DND-41 (cell line): ENCODE measurements at regions not wholly inside any gene's neighbourhood (a gene's known extent, or its start where the extent isn't known, plus 50 kb on each side); places are given as distances from the start of the nearest gene placed in this dataset.

Source experiments
- ATAC-seq: fragments of 200-7000 bp; cut with Tn5 transposase; 3 replicates; pipeline ENCODE4 v1.9.1; 2021; ENCODE audit warnings: low read depth; ENCODE audit not compliant: insufficient read depth
- DNase-seq: peaks from one replicate; pipeline ENCODE4 v3.0.0-alpha.2; 2020
- H2AFZ ChIP-seq: 2 replicates; pipeline ENCODE4 v1.6.0; 2012; ENCODE audit warnings: low read depth, low read length
- H3K27ac ChIP-seq: 2 replicates; pipeline ENCODE4 v1.5.1; 2012; ENCODE audit warnings: low read length, inconsistent platforms
- H3K27me3 ChIP-seq: fragments of 200-600 bp; sonication (generic); 2 replicates; pipeline ENCODE4 v1.6.0; 2012; ENCODE audit warnings: low read length, mild to moderate bottlenecking, inconsistent platforms; ENCODE audit not compliant: insufficient read depth, poor library complexity
- H3K36me3 ChIP-seq: 2 replicates; pipeline ENCODE4 v1.5.1; 2012; ENCODE audit warnings: low read length, inconsistent platforms; ENCODE audit not compliant: insufficient read depth
- H3K4me1 ChIP-seq: 2 replicates; pipeline ENCODE4 v1.5.1; 2012; ENCODE audit warnings: mild to moderate bottlenecking, low read length; ENCODE audit not compliant: insufficient read depth
- H3K4me2 ChIP-seq: 2 replicates; pipeline ENCODE4 v1.6.0; 2012; ENCODE audit warnings: mild to moderate bottlenecking, moderate library complexity, low read length, inconsistent platforms; ENCODE audit not compliant: insufficient read depth
- H3K4me3 ChIP-seq, 2 experiments: fragments of 200-600 bp in 1 of 2; shearing (Covaris generic) in 1 of 2; 2 replicates each; pipeline ENCODE4 v1.5.1; 2012 to 2016; ENCODE audit warnings: inconsistent platforms in 2 of 2, low read length in 2 of 2, mild to moderate bottlenecking in 2 of 2, low read depth in 1 of 2, moderate library complexity in 1 of 2
- H3K79me2 ChIP-seq: 2 replicates; pipeline ENCODE4 v1.6.0; 2012; ENCODE audit warnings: low read length, inconsistent platforms; ENCODE audit not compliant: insufficient read depth
- H3K9ac ChIP-seq: 2 replicates; pipeline ENCODE4 v1.6.0; 2012; ENCODE audit warnings: low read depth, mild to moderate bottlenecking, inconsistent platforms, low read length, moderate library complexity
- H3K9me3 ChIP-seq: 2 replicates; pipeline ENCODE4 v1.5.1; 2012; ENCODE audit warnings: low read length, moderate library complexity, mild to moderate bottlenecking, inconsistent platforms; ENCODE audit not compliant: insufficient read depth, severe bottlenecking
- H4K20me1 ChIP-seq: 2 replicates; pipeline ENCODE4 v1.6.0; 2012; ENCODE audit warnings: low read length; ENCODE audit not compliant: insufficient read depth
- EZH2 ChIP-seq: IDR thresholded peaks from 3 replicates; pipeline ENCODE4 v1.6.1; 2012; ENCODE audit warnings: borderline replicate concordance, low read depth, mild to moderate bottlenecking, moderate library complexity, low read length, inconsistent platforms; ENCODE audit not compliant: severe bottlenecking
- TF ChIP-seq, protein P1 (sequence below): IDR thresholded peaks from 2 replicates; pipeline ENCODE4 v1.5.1; 2012; ENCODE audit warnings: borderline replicate concordance, low read length, moderate library complexity, mild to moderate bottlenecking; ENCODE audit not compliant: poor library complexity, severe bottlenecking; ENCODE audit errors: extremely low read depth

DNA sequence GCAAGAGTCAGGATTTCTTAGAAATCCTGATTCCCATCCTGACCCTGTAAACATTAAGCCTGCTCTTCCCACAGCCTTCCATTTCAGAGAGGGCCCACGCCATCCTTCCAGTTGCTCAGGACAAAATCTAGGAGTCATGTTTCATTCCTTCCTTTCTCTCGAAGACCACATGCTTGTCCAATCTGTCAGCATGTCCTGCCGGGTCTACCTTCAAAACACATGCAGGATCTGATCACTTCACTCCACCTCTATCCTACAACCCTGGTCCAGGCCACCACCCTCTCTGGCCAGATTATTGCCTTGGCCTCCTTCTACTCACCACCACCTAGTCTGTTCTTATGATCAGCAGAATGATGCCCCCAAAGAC is 79.8 kb downstream of the C5orf15 start:
- Histone ChIP-seq H3K4me2 (no peak overlapping the region), H2AFZ (no peak overlapping the region), H3K9ac (no peak overlapping the region), H3K27ac (no peak overlapping the region), H4K20me1 (no peaks in the 10 kb centered on the region), H3K9me3 (no peaks in the 10 kb centered on the region), H3K4me1 (no peaks in the 10 kb centered on the region), H3K36me3 (no peaks in the 10 kb centered on the region), H3K27me3 (peaks cover 7% of the 10 kb centered on the region), H3K4me3 (no peak overlapping the region), H3K79me2 (no peaks in the 10 kb centered on the region)
- TF ChIP-seq, protein P1, sequence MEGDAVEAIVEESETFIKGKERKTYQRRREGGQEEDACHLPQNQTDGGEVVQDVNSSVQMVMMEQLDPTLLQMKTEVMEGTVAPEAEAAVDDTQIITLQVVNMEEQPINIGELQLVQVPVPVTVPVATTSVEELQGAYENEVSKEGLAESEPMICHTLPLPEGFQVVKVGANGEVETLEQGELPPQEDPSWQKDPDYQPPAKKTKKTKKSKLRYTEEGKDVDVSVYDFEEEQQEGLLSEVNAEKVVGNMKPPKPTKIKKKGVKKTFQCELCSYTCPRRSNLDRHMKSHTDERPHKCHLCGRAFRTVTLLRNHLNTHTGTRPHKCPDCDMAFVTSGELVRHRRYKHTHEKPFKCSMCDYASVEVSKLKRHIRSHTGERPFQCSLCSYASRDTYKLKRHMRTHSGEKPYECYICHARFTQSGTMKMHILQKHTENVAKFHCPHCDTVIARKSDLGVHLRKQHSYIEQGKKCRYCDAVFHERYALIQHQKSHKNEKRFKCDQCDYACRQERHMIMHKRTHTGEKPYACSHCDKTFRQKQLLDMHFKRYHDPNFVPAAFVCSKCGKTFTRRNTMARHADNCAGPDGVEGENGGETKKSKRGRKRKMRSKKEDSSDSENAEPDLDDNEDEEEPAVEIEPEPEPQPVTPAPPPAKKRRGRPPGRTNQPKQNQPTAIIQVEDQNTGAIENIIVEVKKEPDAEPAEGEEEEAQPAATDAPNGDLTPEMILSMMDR = no peak
- no peak for TF ChIP-seq EZH2
- ATAC-seq = no peak
- no peak for DNase-seq

DNA sequence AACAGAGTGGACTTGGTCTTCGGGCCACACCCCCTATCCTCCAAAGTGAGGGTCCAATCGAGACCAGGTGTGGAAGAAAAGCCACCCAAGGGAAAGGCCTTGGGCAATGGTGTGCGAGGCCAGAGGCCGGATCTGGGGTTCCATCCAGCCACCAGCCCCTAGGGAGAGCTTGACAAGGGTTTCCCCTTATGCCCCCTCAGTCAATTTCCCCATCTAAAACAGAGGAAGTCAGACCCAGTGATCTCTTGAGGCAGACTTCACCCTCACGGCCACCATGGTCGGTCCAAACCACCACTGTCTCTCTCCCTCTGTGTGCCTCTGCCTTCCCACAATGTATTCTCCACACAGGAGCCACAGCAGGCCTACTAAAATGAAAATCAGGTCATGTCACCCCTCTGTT is 82.9 kb downstream of the C5orf15 start:
- no peak overlapping the region for H3K4me2 ChIP-seq
- H3K36me3 ChIP-seq = no peaks in the 10 kb centered on the region
- H3K27me3 ChIP-seq = peaks cover 10% of the 10 kb centered on the region
- H3K9ac ChIP-seq = no peak overlapping the region
- ATAC-seq (no peak), DNase-seq (no peak)
- H3K9me3 ChIP-seq = no peaks in the 10 kb centered on the region
- TF ChIP-seq, protein P1 = no peak
- TF ChIP-seq EZH2 = no peak
- H3K79me2 ChIP-seq = no peaks in the 10 kb centered on the region
- no peak overlapping the region for H3K4me3 ChIP-seq
- no peak overlapping the region for H2AFZ ChIP-seq
- H3K4me1 ChIP-seq = no peaks in the 10 kb centered on the region
- H4K20me1 ChIP-seq = no peaks in the 10 kb centered on the region
- no peak overlapping the region for H3K27ac ChIP-seq

DNA sequence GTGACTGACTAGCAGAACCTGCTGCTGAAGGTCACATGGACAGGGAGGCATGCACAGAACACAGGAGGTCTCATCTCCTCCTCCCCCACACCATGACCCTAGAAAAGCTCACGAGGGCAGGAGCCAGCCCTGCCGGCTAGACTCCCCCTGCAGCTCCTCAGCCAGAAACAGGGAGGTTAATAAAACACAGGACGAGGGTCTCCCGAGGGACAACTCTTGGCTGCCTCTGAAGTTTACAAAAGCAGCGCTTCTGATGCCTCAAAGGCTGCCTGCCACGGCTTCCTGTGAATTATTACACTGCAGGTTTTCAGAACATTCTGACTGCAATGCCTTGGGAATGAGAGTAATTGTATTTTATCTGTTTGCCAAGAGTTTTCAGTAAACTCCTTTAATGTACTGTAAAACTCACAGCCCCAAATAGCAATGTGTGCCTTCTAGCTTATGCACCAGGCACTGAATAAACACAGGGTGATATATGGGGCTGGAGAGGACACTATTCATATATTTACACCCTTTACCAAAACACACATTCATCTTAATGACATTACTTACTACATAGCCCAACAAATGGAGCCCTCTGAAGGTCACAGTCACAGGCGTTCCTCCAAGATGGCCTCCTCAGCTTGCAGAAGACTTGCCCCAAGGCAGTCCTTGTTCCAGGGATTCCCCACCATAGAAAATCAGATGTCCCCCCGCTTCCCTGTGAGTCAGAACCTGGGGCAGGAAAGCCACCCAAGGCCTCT is 83.7 kb downstream of the C5orf15 start:
- Histone ChIP-seq H4K20me1 (no peaks in the 10 kb centered on the region), H3K27me3 (peaks cover 10% of the 10 kb centered on the region), H3K9me3 (no peaks in the 10 kb centered on the region), H2AFZ (no peak overlapping the region), H3K27ac (no peak overlapping the region), H3K36me3 (no peaks in the 10 kb centered on the region), H3K4me2 (no peak overlapping the region), H3K4me1 (no peaks in the 10 kb centered on the region), H3K79me2 (no peaks in the 10 kb centered on the region), H3K9ac (no peak overlapping the region), H3K4me3 (no peak overlapping the region)
- no peak for DNase-seq
- 0 out of 3 replicates have a peak, but pooled peaks have one; percentile 22 for ATAC-seq
- TF ChIP-seq EZH2 = no peak
- TF ChIP-seq, protein P1 = no peak
